Loucy (cell line): ENCODE measurements at regions not wholly inside any gene's neighbourhood (a gene's known extent, or its start where the extent isn't known, plus 50 kb on each side); places are given as distances from the start of the nearest gene placed in this dataset.

Experiments
- H2AFZ ChIP-seq: fragments of 200-600 bp; sonication (generic); 2 replicates; pipeline ENCODE4 v1.6.0; 2016; ENCODE audit warnings: antibody characterized with exemption, mild to moderate bottlenecking, low read length, moderate library complexity
- H3F3A ChIP-seq: fragments of 200-600 bp; 2 replicates; pipeline ENCODE4 v1.6.0; 2016; ENCODE audit warnings: antibody characterized with exemption, low read depth, mild to moderate bottlenecking
- H3K27me3 ChIP-seq: fragments of 200-600 bp; sonication (generic); 2 replicates; pipeline ENCODE4 v1.6.1; 2014; ENCODE audit warnings: low read length, mild to moderate bottlenecking; ENCODE audit not compliant: insufficient read depth, poor library complexity, severe bottlenecking
- H3K36me3 ChIP-seq: fragments of 200-600 bp; sonication (generic); 2 replicates; pipeline ENCODE4 v1.6.1; 2016; ENCODE audit warnings: low read length; ENCODE audit not compliant: insufficient read depth
- H3K4me1 ChIP-seq: fragments of 200-600 bp; sonication (generic); 2 replicates; pipeline ENCODE4 v1.5.1; 2014; ENCODE audit warnings: low read length, mild to moderate bottlenecking; ENCODE audit not compliant: insufficient read depth, poor library complexity, severe bottlenecking
- H3K4me2 ChIP-seq: fragments of 200-600 bp; sonication (generic); 2 replicates; pipeline ENCODE4 v1.6.0; 2014; ENCODE audit warnings: antibody characterized with exemption, low read length, low read depth, mild to moderate bottlenecking; ENCODE audit not compliant: poor library complexity, severe bottlenecking
- H3K4me3 ChIP-seq: fragments of 200-600 bp; sonication (generic); 2 replicates; pipeline ENCODE4 v1.5.1; 2014; ENCODE audit warnings: low read length, mild to moderate bottlenecking, mixed read lengths; ENCODE audit not compliant: poor library complexity, severe bottlenecking
- H3K79me2 ChIP-seq: fragments of 200-600 bp; sonication (generic); 2 replicates; pipeline ENCODE4 v1.6.1; 2014; ENCODE audit warnings: low read length; ENCODE audit not compliant: insufficient read depth
- H3K9ac ChIP-seq: fragments of 200-600 bp; sonication (generic); 2 replicates; pipeline ENCODE4 v1.6.0; 2014; ENCODE audit warnings: mild to moderate bottlenecking, low read depth, low read length, moderate library complexity; ENCODE audit not compliant: poor library complexity, severe bottlenecking
- H3K9me2 ChIP-seq: fragments of 200-600 bp; sonication (generic); replicated peaks from 2 replicates; pipeline ENCODE4 v1.6.1; 2016; ENCODE audit warnings: low read depth, low read length, mixed read lengths
- H3K9me3 ChIP-seq: fragments of 200-600 bp; sonication (generic); 2 replicates; pipeline ENCODE4 v1.6.1; 2014; ENCODE audit warnings: mild to moderate bottlenecking, antibody characterized with exemption, low read length, low read depth; ENCODE audit not compliant: insufficient read depth
- H4K20me1 ChIP-seq: fragments of 200-600 bp; sonication (generic); 2 replicates; pipeline ENCODE4 v1.6.0; 2014; ENCODE audit warnings: antibody characterized with exemption, low read length, mild to moderate bottlenecking; ENCODE audit not compliant: insufficient read depth, poor library complexity, severe bottlenecking
- CTCF ChIP-seq: fragments of 200-600 bp; sonication (generic); conservative IDR thresholded peaks from 2 replicates; pipeline ENCODE4 v1.5.1; 2014; ENCODE audit warnings: mild to moderate bottlenecking, antibody characterized with exemption, low read length
- EZH2phosphoT487 ChIP-seq: fragments of 200-600 bp; IDR thresholded peaks from 2 replicates; pipeline ENCODE4 v1.6.1; 2018; ENCODE audit warnings: antibody characterized with exemption, mild to moderate bottlenecking, moderate library complexity, borderline replicate concordance

- peaks cover 24% of the 10 kb centered on the region for H3K4me1 ChIP-seq
- H3K36me3 ChIP-seq = no peaks in the 10 kb centered on the region
- no peak overlapping the region for H2AFZ ChIP-seq
- no peaks in the 10 kb centered on the region for H3F3A ChIP-seq
- H3K9me3 ChIP-seq = no peaks in the 10 kb centered on the region; the same call in 1 of the 2 replicates
- no peaks in the 10 kb centered on the region for H3K9me2 ChIP-seq
- H3K79me2 ChIP-seq = no peaks in the 10 kb centered on the region
- H3K4me2 ChIP-seq = no peak overlapping the region
- no peak overlapping the region for H3K4me3 ChIP-seq
- no peak for TF ChIP-seq EZH2phosphoT487
- TF ChIP-seq CTCF = no peak
- no peak overlapping the region for H3K9ac ChIP-seq
- no peaks in the 10 kb centered on the region for H3K27me3 ChIP-seq
- H4K20me1 ChIP-seq = no peaks in the 10 kb centered on the region
Observed at GRCh38 chr1:82451191-82451590, 650.5 kb downstream of the ADGRL2 start.

GRCh38 chr1:82449506-82450057 lies 648.8 kb downstream of the ADGRL2 start:
- no peaks in the 10 kb centered on the region for H3K36me3 ChIP-seq
- no peak overlapping the region for H3K9ac ChIP-seq
- H3K9me3 ChIP-seq = no peaks in the 10 kb centered on the region; the same call in 1 of the 2 replicates
- no peaks in the 10 kb centered on the region for H3K9me2 ChIP-seq
- peaks cover 9% of the 10 kb centered on the region for H3K4me1 ChIP-seq
- no peak for TF ChIP-seq CTCF
- TF ChIP-seq EZH2phosphoT487 = no peak
- H3K4me3 ChIP-seq = no peak overlapping the region
- H4K20me1 ChIP-seq = no peaks in the 10 kb centered on the region
- H3K79me2 ChIP-seq = no peaks in the 10 kb centered on the region
- H3F3A ChIP-seq = no peaks in the 10 kb centered on the region
- no peak overlapping the region for H3K4me2 ChIP-seq
- no peaks in the 10 kb centered on the region for H3K27me3 ChIP-seq
- no peak overlapping the region for H2AFZ ChIP-seq

- TF ChIP-seq CTCF = no peak
- no peak for TF ChIP-seq EZH2phosphoT487
- no peak overlapping the region for H3K4me2 ChIP-seq
Observed at GRCh38 chr1:82446955-82447354, 646.2 kb downstream of the ADGRL2 start.

More at GRCh38 chr1:82446955-82447354, 646.2 kb downstream of the ADGRL2 start:
- no peaks in the 10 kb centered on the region for H3K27me3 ChIP-seq
- H2AFZ ChIP-seq = no peak overlapping the region
- no peaks in the 10 kb centered on the region for H3K79me2 ChIP-seq
- no peaks in the 10 kb centered on the region; the same call in 1 of the 2 replicates for H3K9me3 ChIP-seq
- H3F3A ChIP-seq = no peaks in the 10 kb centered on the region
- H3K4me3 ChIP-seq = no peak overlapping the region
- no peaks in the 10 kb centered on the region for H3K36me3 ChIP-seq
- H3K9ac ChIP-seq = no peak overlapping the region
- H3K4me1 ChIP-seq = no peaks in the 10 kb centered on the region
- no peaks in the 10 kb centered on the region for H3K9me2 ChIP-seq
- H4K20me1 ChIP-seq = no peaks in the 10 kb centered on the region
